GM12873 (cell line): ENCODE measurements at regions not wholly inside any gene's neighbourhood (a gene's known extent, or its start where the extent isn't known, plus 50 kb on each side); places are given as distances from the start of the nearest gene placed in this dataset.

Source experiments
- CTCF ChIP-seq: IDR thresholded peaks from 2 replicates; pipeline ENCODE4 v1.5.1; 2012; ENCODE audit warnings: low read depth, mild to moderate bottlenecking, moderate library complexity, low read length, control low read depth; ENCODE audit not compliant: insufficient read depth; ENCODE audit errors: missing control alignments

GRCh38 chr6:139841794-139842215 lies 467.4 kb upstream of the CITED2 start:
- no peak for TF ChIP-seq CTCF

GRCh38 chr6:139839506-139840156 lies 465.2 kb upstream of the CITED2 start:
- no peak for TF ChIP-seq CTCF

- TF ChIP-seq CTCF = no peak
Observed at GRCh38 chr6:139834232-139834631, 459.8 kb upstream of the CITED2 start.

GRCh38 chr6:139833592-139833991 lies 459.1 kb upstream of the CITED2 start:
- TF ChIP-seq CTCF = no peak

- TF ChIP-seq CTCF = no peak
Observed at GRCh38 chr6:139832493-139833305, 458.3 kb upstream of the CITED2 start.

- no peak for TF ChIP-seq CTCF
Observed at GRCh38 chr6:139829576-139829975, 455.1 kb upstream of the CITED2 start.

GRCh38 chr6:139828751-139829519 lies 454.5 kb upstream of the CITED2 start:
- no peak for TF ChIP-seq CTCF
